ENCODE measurements at regions not wholly inside any gene's neighbourhood (a gene's known extent, or its start where the extent isn't known, plus 50 kb on each side); places are given as distances from the start of the nearest gene placed in this dataset.

GRCh38 chr1:201693890-201694607, 134.9 kb upstream of the IPO9 start:
- WGBS = 88% methylated on average over 8 of the region's 8 CpGs
- Histone ChIP-seq H3K27me3 (ENCODE audit: control insufficient read depth in 4 of 4, insufficient read depth in 4 of 4, low read length in 3 of 4) (no peaks in the 10 kb centered on the region), H3K4me1 (ENCODE audit: control insufficient read depth in 4 of 4, insufficient read depth in 4 of 4, low read length in 3 of 4) (no peaks in the 10 kb centered on the region), H3K9ac (ENCODE audit: low read depth in 1 of 2, low read length in 2 of 2) (no peak overlapping the region), H3K27ac (ENCODE audit: low read depth in 1 of 2, low read length in 2 of 2) (no peak overlapping the region), H3K9me3 (ENCODE audit: control insufficient read depth in 4 of 4, low read length in 3 of 4) (no peaks in the 10 kb centered on the region), H3K36me3 (ENCODE audit: control insufficient read depth in 4 of 4, insufficient read depth in 3 of 4, low read depth in 1 of 4, low read length in 3 of 4) (no peaks in the 10 kb centered on the region), H3K4me3 (ENCODE audit: low read depth in 1 of 3, low read length in 3 of 3) (no peak overlapping the region)
- TF ChIP-seq MAX (IDR thresholded peaks at IDR 0.05) = no peak
- no peak for TF ChIP-seq HNF4G (IDR thresholded peaks at IDR 0.05)
- no peak for TF ChIP-seq JUND (IDR thresholded peaks at IDR 0.05)
- TF ChIP-seq REST (IDR thresholded peaks at IDR 0.05) = no peak
- no peak for TF ChIP-seq TAF1 (conservative IDR thresholded peaks at IDR 0.05)
- no peak for TF ChIP-seq RXRA (IDR thresholded peaks at IDR 0.05)
- no peak for TF ChIP-seq HNF4A (conservative IDR thresholded peaks at IDR 0.05)
- TF ChIP-seq ATF3 (IDR thresholded peaks at IDR 0.05) = no peak
- no peak for TF ChIP-seq YY1 (IDR thresholded peaks at IDR 0.05)
- no peak for TF ChIP-seq GABPA (IDR thresholded peaks at IDR 0.05 in 1 of 2, conservative IDR thresholded peaks at IDR 0.05 in 1 of 2)
- TF ChIP-seq EGR1 (IDR thresholded peaks at IDR 0.05; ENCODE audit: low read depth in 2 of 2) = no peak
- TF ChIP-seq RAD21 (IDR thresholded peaks at IDR 0.05) = no peak
- no peak for TF ChIP-seq CTCF (IDR thresholded peaks at IDR 0.05; ENCODE audit: low read depth, low read length, missing input control)
- TF ChIP-seq FOXA2 (IDR thresholded peaks at IDR 0.05) = no peak
- TF ChIP-seq SP1 (IDR thresholded peaks at IDR 0.05) = no peak
- no peak for TF ChIP-seq FOXA1 (IDR thresholded peaks at IDR 0.05)
- no peak for TF ChIP-seq NR2F2 (IDR thresholded peaks at IDR 0.05)
- TF ChIP-seq ZBTB33 (IDR thresholded peaks at IDR 0.05) = no peak
- DNase-seq (ENCODE audit: low spot score) = no peak

Measured in liver (tissue), 8 donors.